Lung (tissue), 11 donors: ENCODE measurements at regions not wholly inside any gene's neighbourhood (a gene's known extent, or its start where the extent isn't known, plus 50 kb on each side); places are given as distances from the start of the nearest gene placed in this dataset.
A peak's percentile ranks its signal among the peaks of the same experiment; 100 is the strongest.

Experiments
- ATAC-seq: fragments of 200-7000 bp; cut with Tn5 transposase; one replicate; pipeline ENCODE4 v1.9.1; 2020; ENCODE audit warnings: moderate number of reproducible peaks; ENCODE audit not compliant: insufficient read depth, low FRiP score
- DNase-seq, 3 donors: peaks; one replicate each; pipeline ENCODE4 v3.0.0-alpha.2; 2013 to 2017
- H3K27ac ChIP-seq, 2 donors: one replicate each; pipeline ENCODE4 v1.5.1; 2013; ENCODE audit warnings: mild to moderate bottlenecking in 2 of 2, moderate library complexity in 2 of 2, control low read depth in 1 of 2, inconsistent platforms in 1 of 2, low read depth in 1 of 2, low read length in 1 of 2
- H3K27me3 ChIP-seq, 3 donors: one replicate each; pipeline ENCODE4 v1.5.1; 2013; ENCODE audit warnings: low read length in 2 of 3; ENCODE audit not compliant: control insufficient read depth in 3 of 3, insufficient read depth in 3 of 3
- H3K36me3 ChIP-seq, 4 donors: one replicate each; pipeline ENCODE4 v1.5.1; 2013; ENCODE audit warnings: low read length in 4 of 4, mild to moderate bottlenecking in 1 of 4, moderate library complexity in 1 of 4; ENCODE audit not compliant: control insufficient read depth in 4 of 4, insufficient read depth in 4 of 4
- H3K4me1 ChIP-seq, 5 donors: one replicate each; pipeline ENCODE4 v1.5.1; 2013; ENCODE audit warnings: low read length in 5 of 5, mild to moderate bottlenecking in 2 of 5, moderate library complexity in 1 of 5; ENCODE audit not compliant: control insufficient read depth in 5 of 5, insufficient read depth in 5 of 5
- H3K4me3 ChIP-seq: one replicate; pipeline ENCODE4 v1.5.1; 2013; ENCODE audit warnings: mild to moderate bottlenecking, control low read depth, moderate library complexity
- H3K9ac ChIP-seq, 2 donors: one replicate each; pipeline ENCODE4 v1.5.1; 2013; ENCODE audit warnings: low read length in 2 of 2, control low read depth in 1 of 2; ENCODE audit not compliant: insufficient read depth in 1 of 2
- H3K9me3 ChIP-seq, 4 donors: one replicate each; pipeline ENCODE4 v1.5.1; 2013; ENCODE audit warnings: low read length in 3 of 4, mild to moderate bottlenecking in 1 of 4, moderate library complexity in 1 of 4; ENCODE audit not compliant: control insufficient read depth in 4 of 4, insufficient read depth in 3 of 4
- CTCF ChIP-seq: IDR thresholded peaks from 2 replicates; pipeline ENCODE4 v1.5.1; 2012; ENCODE audit warnings: mild to moderate bottlenecking; ENCODE audit errors: control extremely low read depth, extremely low read depth
- WGBS, 2 donors: extraction: QIAGEN DNeasy Blood & Tissue Kit; methylation state at CpG; one replicate each; pipeline ENCODE4 v1.1.7; 2013; 5-methylcytosine and 5-hydroxymethylcytosine counted together
- donor health status: control.
- donor health status: control.
- donor health status: Bipolar disorder and iron deficiency.
- donor health status: healthy.
- donor health status: DM: yes; HTN: yes; CAD: no.

- TF ChIP-seq CTCF = no peak
- Histone ChIP-seq H3K9ac (no peak overlapping the region), H3K36me3 (no peaks in the 10 kb centered on the region), H3K9me3 (no peaks in the 10 kb centered on the region), H3K27me3 (no peaks in the 10 kb centered on the region), H3K27ac (no peak overlapping the region), H3K4me3 (no peak overlapping the region), H3K4me1 (no peaks in the 10 kb centered on the region)
- ATAC-seq (peak; percentile 43), DNase-seq (no peak)
- WGBS, 2 donors = 35 to 46% methylated on average over 8 of the region's 8 CpGs
Measured at GRCh38 chr11:115709297-115709696, 205.1 kb upstream of the CADM1 start.

GRCh38 chr11:115707180-115707905, 203.1 kb upstream of the CADM1 start:
- ATAC-seq = peak; percentile 73
- 45 to 62% methylated on average over 4 of the region's 4 CpGs for WGBS, 2 donors
- Histone ChIP-seq H3K27me3 (no peaks in the 10 kb centered on the region), H3K9me3 (no peaks in the 10 kb centered on the region), H3K27ac (peak overlapping the region in 1 of 2 donors; percentile 27), H3K4me3 (no peak overlapping the region), H3K36me3 (no peaks in the 10 kb centered on the region), H3K4me1 (no peaks in the 10 kb centered on the region), H3K9ac (no peak overlapping the region)
- DNase-seq = no peak
- TF ChIP-seq CTCF = no peak

- WGBS, 2 donors = 91 to 97% methylated on average over 1 of the region's 1 CpG
- DNase-seq (no peak), ATAC-seq (no peak)
- TF ChIP-seq CTCF = no peak
- no peak overlapping the region for H3K4me3 ChIP-seq
- no peaks in the 10 kb centered on the region for H3K36me3 ChIP-seq
- H3K27me3 ChIP-seq = no peaks in the 10 kb centered on the region
- H3K9ac ChIP-seq = no peak overlapping the region
- H3K27ac ChIP-seq = no peak overlapping the region
- peaks cover 0 to 5% (median 0%) of the 10 kb centered on the region in 5 donors for H3K4me1 ChIP-seq
- no peaks in the 10 kb centered on the region for H3K9me3 ChIP-seq
Measured at GRCh38 chr11:115706626-115707135, 202.5 kb upstream of the CADM1 start.

GRCh38 chr11:115705200-115705599, 201.0 kb upstream of the CADM1 start:
- no peak overlapping the region for H3K27ac ChIP-seq
- no peak overlapping the region for H3K9ac ChIP-seq
- 47 to 61% methylated on average over 2 of the region's 2 CpGs for WGBS, 2 donors
- H3K4me3 ChIP-seq = no peak overlapping the region
- H3K27me3 ChIP-seq = no peaks in the 10 kb centered on the region
- no peaks in the 10 kb centered on the region for H3K9me3 ChIP-seq
- no peaks in the 10 kb centered on the region for H3K36me3 ChIP-seq
- TF ChIP-seq CTCF = no peak
- DNase-seq (no peak), ATAC-seq (no peak)
- H3K4me1 ChIP-seq = peaks cover 0 to 16% (median 3%) of the 10 kb centered on the region in 5 donors
